NCI-H2171 treated with DMSO at 0.1 percent for 48 hours (cell line): ENCODE measurements at regions not wholly inside any gene's neighbourhood (a gene's known extent, or its start where the extent isn't known, plus 50 kb on each side); places are given as distances from the start of the nearest gene placed in this dataset.
A peak's percentile ranks its signal among the peaks of the same experiment; 100 is the strongest.

Experiments
- DNase-seq: peaks from one replicate; lab custom pipeline; 2025; lab: John Stamatoyannopoulos, UW

- no peak for DNase-seq
Observed at GRCh38 chr14:42736408-42736807, 1129.7 kb downstream of the LRFN5 start.

GRCh38 chr14:42734041-42734440, 1127.4 kb downstream of the LRFN5 start:
- DNase-seq: peak; percentile 38

GRCh38 chr14:42732005-42732404, 1125.3 kb downstream of the LRFN5 start:
- DNase-seq: no peak

- DNase-seq: no peak
Observed at GRCh38 chr14:42731480-42731879, 1124.8 kb downstream of the LRFN5 start.

GRCh38 chr14:42729681-42730080, 1123.0 kb downstream of the LRFN5 start:
- DNase-seq: no peak

GRCh38 chr14:42719391-42719790, 1112.7 kb downstream of the LRFN5 start:
- peak; percentile 100 for DNase-seq

- no peak for DNase-seq
Observed at GRCh38 chr14:42715316-42715715, 1108.6 kb downstream of the LRFN5 start.

- no peak for DNase-seq
Observed at GRCh38 chr14:42710071-42710470, 1103.4 kb downstream of the LRFN5 start.

GRCh38 chr14:42703501-42703900, 1096.8 kb downstream of the LRFN5 start:
- DNase-seq: no peak

- DNase-seq: no peak
Observed at GRCh38 chr14:42687421-42687820, 1080.7 kb downstream of the LRFN5 start.

- no peak for DNase-seq
Observed at GRCh38 chr14:42683707-42684106, 1077.0 kb downstream of the LRFN5 start.

- DNase-seq: no peak
Observed at GRCh38 chr14:42676636-42677035, 1070.0 kb downstream of the LRFN5 start.

GRCh38 chr14:42673963-42674362, 1067.3 kb downstream of the LRFN5 start:
- no peak for DNase-seq

- DNase-seq: no peak
Observed at GRCh38 chr14:42671636-42672035, 1065.0 kb downstream of the LRFN5 start.

- DNase-seq: peak; percentile 80
Observed at GRCh38 chr14:42665083-42665482, 1058.4 kb downstream of the LRFN5 start.

GRCh38 chr14:42664190-42664589, 1057.5 kb downstream of the LRFN5 start:
- DNase-seq: no peak

- DNase-seq: no peak
Observed at GRCh38 chr14:42654707-42655106, 1048.0 kb downstream of the LRFN5 start.

GRCh38 chr14:42642787-42643186, 1036.1 kb downstream of the LRFN5 start:
- DNase-seq: no peak

GRCh38 chr14:42633504-42634095, 1026.9 kb downstream of the LRFN5 start:
- no peak for DNase-seq

GRCh38 chr14:42629553-42629952, 1022.9 kb downstream of the LRFN5 start:
- DNase-seq: no peak

GRCh38 chr14:42628602-42629001, 1021.9 kb downstream of the LRFN5 start:
- no peak for DNase-seq

GRCh38 chr14:42626986-42627385, 1020.3 kb downstream of the LRFN5 start:
- DNase-seq: no peak

GRCh38 chr14:42624980-42625761, 1018.5 kb downstream of the LRFN5 start:
- no peak for DNase-seq

GRCh38 chr14:42617005-42617404, 1010.3 kb downstream of the LRFN5 start:
- no peak for DNase-seq
